Activated CD4-positive, alpha-beta memory T cell treated with anti-CD3 and anti-CD28 coated beads for 36 hours (primary cell): ENCODE measurements at regions not wholly inside any gene's neighbourhood (a gene's known extent, or its start where the extent isn't known, plus 50 kb on each side); places are given as distances from the start of the nearest gene placed in this dataset.

Experiments used
- CTCF ChIA-PET: fragments of 350-600 bp; sonication (Branson Sonifier 250); formaldehyde crosslinking; loops from one replicate; lab custom pipeline; 2021; ENCODE audit warnings: antibody characterized with exemption, inconsistent platforms; lab: Charles Lee
- POLR2A ChIA-PET: fragments of 350-600 bp; sonication (Branson Sonifier 250); formaldehyde crosslinking; loops from one replicate; lab custom pipeline; 2021; ENCODE audit warnings: antibody characterized with exemption; lab: Charles Lee
- DNase-seq: peaks from one replicate; pipeline ENCODE4 v3.0.0-alpha.2; 2020
- H3K27ac Mint-ChIP-seq: one replicate; pipeline ENCODE4 v1.8.0; 2021; ENCODE audit warnings: mixed read lengths
- H3K27me3 Mint-ChIP-seq: one replicate; pipeline ENCODE4 v1.8.0; 2021; ENCODE audit warnings: mixed read lengths
- H3K36me3 Mint-ChIP-seq: one replicate; pipeline ENCODE4 v1.8.0; 2021; ENCODE audit warnings: mixed read lengths
- H3K4me1 Mint-ChIP-seq: one replicate; pipeline ENCODE4 v1.8.0; 2021; ENCODE audit warnings: low read depth, mixed read lengths
- H3K4me3 Mint-ChIP-seq: one replicate; pipeline ENCODE4 v1.8.0; 2021; ENCODE audit warnings: mild to moderate bottlenecking, mixed read lengths
- H3K9me3 Mint-ChIP-seq: one replicate; pipeline ENCODE4 v1.8.0; 2021; ENCODE audit warnings: mixed read lengths
- intact Hi-C: fragments of 100-400 bp; cut with micrococcal nuclease; formaldehyde crosslinking; loops from one replicate; pipeline ENCODE4 v1.15.1; 2023

DNA sequence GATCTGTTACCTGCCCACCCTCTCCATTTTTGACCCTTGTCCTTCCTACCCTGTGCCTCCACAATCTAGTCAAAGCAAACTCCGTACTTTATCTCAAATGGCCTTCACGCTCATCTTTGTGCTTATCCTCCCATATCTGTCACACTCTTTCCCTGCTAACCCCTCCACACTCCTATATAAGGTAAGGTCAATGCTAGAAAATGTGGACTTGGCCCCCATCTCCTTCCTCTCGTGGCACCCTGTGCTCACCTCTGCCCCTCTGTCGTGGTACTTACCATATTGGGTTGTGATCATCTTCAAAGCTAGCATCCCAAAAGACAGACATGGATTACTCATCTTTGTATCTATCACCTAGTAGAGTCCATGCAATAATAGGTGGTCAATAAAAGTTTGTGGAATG lies 127.6 kb upstream of the FOXQ1 start:
- H3K4me3 Mint-ChIP-seq: no peak overlapping the region
- no peaks in the 10 kb centered on the region for H3K36me3 Mint-ChIP-seq
- H3K27ac Mint-ChIP-seq: no peak overlapping the region
- H3K27me3 Mint-ChIP-seq: peaks cover 10% of the 10 kb centered on the region
- intact Hi-C loops: no loop called here
- DNase-seq: no peak
- no peaks in the 10 kb centered on the region for H3K4me1 Mint-ChIP-seq
- ChIA-PET POLR2A (no interaction called here), CTCF (no interaction called here)
- no peaks in the 10 kb centered on the region for H3K9me3 Mint-ChIP-seq

- Mint-ChIP-seq H3K27ac (no peak overlapping the region), H3K27me3 (peaks cover 8% of the 10 kb centered on the region), H3K4me1 (no peaks in the 10 kb centered on the region), H3K36me3 (no peaks in the 10 kb centered on the region), H3K9me3 (no peaks in the 10 kb centered on the region), H3K4me3 (no peak overlapping the region)
- CTCF ChIA-PET: no interaction called here
- intact Hi-C loops: no loop called here
- POLR2A ChIA-PET: no interaction called here
- no peak for DNase-seq
Measured at GRCh38 chr6:1182722-1183521, 129.0 kb upstream of the FOXQ1 start.

DNA sequence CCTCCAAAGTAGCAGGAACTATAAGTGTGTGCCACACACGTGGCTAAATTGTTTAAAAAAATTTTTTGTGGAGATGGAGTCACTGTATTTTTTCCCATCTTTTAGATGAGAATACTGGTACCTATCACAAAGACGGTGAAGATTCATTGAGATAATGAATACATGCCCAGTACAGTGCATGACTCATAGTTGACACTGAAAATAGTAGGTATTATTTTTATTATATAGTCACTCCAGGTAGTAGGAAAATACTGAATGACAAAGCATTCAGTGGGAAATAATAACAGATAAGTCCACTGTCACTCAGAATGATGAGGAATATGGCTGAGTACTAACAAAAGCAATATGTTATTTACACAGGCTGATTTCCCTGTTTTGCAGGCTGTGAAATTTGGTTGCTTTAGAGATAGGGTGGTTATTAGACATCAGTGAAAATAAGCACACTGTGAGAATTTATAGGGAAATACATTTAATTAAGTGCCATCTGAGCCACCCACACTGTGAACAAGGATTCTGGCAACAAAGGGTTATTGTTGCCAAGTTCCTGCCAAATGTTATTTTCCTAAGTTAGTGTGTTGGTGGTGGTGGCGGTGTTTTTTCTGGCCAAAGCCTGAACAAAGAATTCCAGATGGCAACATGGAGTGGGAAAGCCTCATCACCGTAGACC lies 129.8 kb upstream of the FOXQ1 start:
- Mint-ChIP-seq H3K27me3 (peaks cover 12% of the 10 kb centered on the region), H3K4me1 (no peaks in the 10 kb centered on the region), H3K9me3 (no peaks in the 10 kb centered on the region), H3K36me3 (no peaks in the 10 kb centered on the region), H3K27ac (no peak overlapping the region), H3K4me3 (no peak overlapping the region)
- ChIA-PET CTCF (no interaction called here), POLR2A (no interaction called here)
- intact Hi-C loops: no loop called here
- no peak for DNase-seq

GRCh38 chr6:1179571-1180459 lies 132.1 kb upstream of the FOXQ1 start:
- peaks cover 19% of the 10 kb centered on the region for H3K27me3 Mint-ChIP-seq
- no peak overlapping the region for H3K4me3 Mint-ChIP-seq
- ChIA-PET POLR2A (no interaction called here), CTCF (no interaction called here)
- H3K4me1 Mint-ChIP-seq: no peaks in the 10 kb centered on the region
- intact Hi-C loops: no loop called here
- no peaks in the 10 kb centered on the region for H3K36me3 Mint-ChIP-seq
- no peak for DNase-seq
- H3K27ac Mint-ChIP-seq: no peak overlapping the region
- H3K9me3 Mint-ChIP-seq: no peaks in the 10 kb centered on the region

DNA sequence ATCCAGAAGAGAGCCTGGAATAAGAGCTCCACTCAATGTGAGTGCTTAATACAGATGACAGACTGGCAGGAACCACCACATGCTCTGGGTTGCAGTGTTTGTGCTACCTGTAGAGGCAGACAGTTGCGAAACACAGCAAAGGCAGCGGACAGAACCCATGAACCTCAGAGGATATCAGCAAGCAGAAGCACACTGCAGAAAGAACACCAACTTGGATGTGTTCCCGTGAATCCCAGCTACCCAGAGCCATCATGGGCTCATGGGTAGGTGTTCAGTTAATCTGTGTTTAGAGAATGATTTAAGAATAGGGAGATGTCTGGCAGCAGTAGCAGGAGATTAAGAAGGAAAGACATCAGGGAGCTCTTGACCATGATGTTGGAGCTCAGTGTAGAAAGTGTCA lies 133.3 kb upstream of the FOXQ1 start:
- Mint-ChIP-seq H3K27ac (no peak overlapping the region), H3K4me1 (no peaks in the 10 kb centered on the region), H3K4me3 (no peak overlapping the region), H3K36me3 (no peaks in the 10 kb centered on the region), H3K9me3 (peaks cover under 1% of the 10 kb centered on the region), H3K27me3 (peaks cover 22% of the 10 kb centered on the region)
- ChIA-PET CTCF (no interaction called here), POLR2A (no interaction called here)
- intact Hi-C loops: no loop called here
- DNase-seq: no peak

DNA sequence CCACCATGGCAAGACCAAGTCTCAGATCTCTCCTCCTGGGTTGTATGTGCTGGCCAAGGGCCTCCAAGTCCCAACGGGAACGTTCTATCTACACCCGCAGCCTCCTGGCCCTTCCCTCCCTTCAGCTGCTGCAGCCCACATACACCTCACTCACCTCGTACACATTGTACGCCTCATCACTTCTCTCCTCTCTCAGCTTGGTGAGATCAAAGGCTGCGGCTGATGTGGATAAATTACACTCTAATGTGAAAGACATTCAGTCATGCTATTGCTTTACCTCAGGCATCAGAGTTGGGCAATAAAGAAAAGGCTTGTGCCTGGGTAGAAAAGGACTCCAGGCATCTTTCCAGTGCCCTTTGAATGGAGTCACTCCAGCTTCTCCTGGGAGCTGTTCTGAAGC lies 135.3 kb upstream of the FOXQ1 start:
- POLR2A ChIA-PET: no interaction called here
- peaks cover 5% of the 10 kb centered on the region for H3K9me3 Mint-ChIP-seq
- no peak overlapping the region for H3K4me3 Mint-ChIP-seq
- no peak for DNase-seq
- peaks cover 19% of the 10 kb centered on the region for H3K27me3 Mint-ChIP-seq
- no peak overlapping the region for H3K27ac Mint-ChIP-seq
- H3K36me3 Mint-ChIP-seq: no peaks in the 10 kb centered on the region
- H3K4me1 Mint-ChIP-seq: no peaks in the 10 kb centered on the region
- CTCF ChIA-PET: no interaction called here
- intact Hi-C loops: no loop called here

DNA sequence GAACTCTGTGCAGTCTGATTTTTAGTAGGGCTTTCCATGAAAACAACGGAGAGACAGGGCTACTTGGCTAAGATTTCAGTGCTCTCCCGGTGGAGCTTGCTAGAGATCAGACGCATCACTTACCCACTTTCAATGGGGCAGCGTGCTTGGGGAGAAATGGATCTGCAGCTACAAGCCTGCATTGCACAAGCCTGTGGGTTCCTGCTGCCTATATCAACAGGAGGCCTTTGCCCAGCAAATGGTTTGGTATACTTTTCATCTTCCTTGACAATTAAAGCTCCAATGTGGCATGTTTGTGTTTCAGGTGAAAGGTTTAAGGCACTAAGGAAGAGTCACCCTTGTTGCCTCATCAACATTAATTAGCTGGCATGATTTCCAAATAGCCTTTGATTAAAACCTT lies 136.0 kb upstream of the FOXQ1 start:
- H3K27ac Mint-ChIP-seq: no peak overlapping the region
- ChIA-PET CTCF (no interaction called here), POLR2A (no interaction called here)
- intact Hi-C loops: no loop called here
- H3K27me3 Mint-ChIP-seq: peaks cover 16% of the 10 kb centered on the region
- DNase-seq: no peak
- no peaks in the 10 kb centered on the region for H3K36me3 Mint-ChIP-seq
- peaks cover 5% of the 10 kb centered on the region for H3K9me3 Mint-ChIP-seq
- no peaks in the 10 kb centered on the region for H3K4me1 Mint-ChIP-seq
- no peak overlapping the region for H3K4me3 Mint-ChIP-seq

- H3K36me3 Mint-ChIP-seq: no peaks in the 10 kb centered on the region
- no peak overlapping the region for H3K27ac Mint-ChIP-seq
- ChIA-PET CTCF (no interaction called here), POLR2A (no interaction called here)
- intact Hi-C loops: no loop called here
- no peak for DNase-seq
- peaks cover 4% of the 10 kb centered on the region for H3K27me3 Mint-ChIP-seq
- peaks cover 5% of the 10 kb centered on the region for H3K9me3 Mint-ChIP-seq
- no peak overlapping the region for H3K4me3 Mint-ChIP-seq
- no peaks in the 10 kb centered on the region for H3K4me1 Mint-ChIP-seq
Measured at GRCh38 chr6:1170794-1171193, 141.1 kb upstream of the FOXQ1 start.

DNA sequence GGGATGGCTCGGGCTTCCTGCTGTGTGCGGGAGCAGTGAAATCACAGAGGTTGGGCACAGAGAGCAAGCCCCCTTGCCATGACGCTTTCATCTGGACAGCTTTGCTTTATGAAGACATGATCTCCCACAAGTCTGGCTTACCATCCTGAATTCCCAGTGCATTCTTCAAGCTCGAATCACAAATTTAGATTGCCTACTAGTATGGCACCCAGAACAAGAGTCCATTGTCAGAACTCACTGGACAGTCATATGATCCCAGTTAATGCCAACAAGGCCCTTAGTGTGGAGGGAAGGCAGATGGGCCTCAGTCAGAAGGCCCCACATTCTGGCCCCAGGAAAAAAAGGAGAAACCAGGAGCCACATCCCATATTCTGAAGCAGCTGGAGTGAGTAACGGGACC lies 147.3 kb upstream of the FOXQ1 start:
- H3K4me1 Mint-ChIP-seq: no peaks in the 10 kb centered on the region
- ChIA-PET POLR2A (no interaction called here), CTCF (no interaction called here)
- H3K27me3 Mint-ChIP-seq: peaks cover 5% of the 10 kb centered on the region
- H3K4me3 Mint-ChIP-seq: no peak overlapping the region
- no peak overlapping the region for H3K27ac Mint-ChIP-seq
- intact Hi-C loops: no loop called here
- H3K9me3 Mint-ChIP-seq: no peaks in the 10 kb centered on the region
- no peaks in the 10 kb centered on the region for H3K36me3 Mint-ChIP-seq
- no peak for DNase-seq

GRCh38 chr6:1163501-1163900 lies 148.4 kb upstream of the FOXQ1 start:
- Mint-ChIP-seq H3K9me3 (no peaks in the 10 kb centered on the region), H3K27me3 (peaks cover 5% of the 10 kb centered on the region), H3K36me3 (no peaks in the 10 kb centered on the region), H3K4me1 (no peaks in the 10 kb centered on the region), H3K4me3 (no peak overlapping the region), H3K27ac (no peak overlapping the region)
- POLR2A ChIA-PET: no interaction called here
- no peak for DNase-seq
- intact Hi-C loops: no loop called here
- CTCF ChIA-PET: no interaction called here

DNA sequence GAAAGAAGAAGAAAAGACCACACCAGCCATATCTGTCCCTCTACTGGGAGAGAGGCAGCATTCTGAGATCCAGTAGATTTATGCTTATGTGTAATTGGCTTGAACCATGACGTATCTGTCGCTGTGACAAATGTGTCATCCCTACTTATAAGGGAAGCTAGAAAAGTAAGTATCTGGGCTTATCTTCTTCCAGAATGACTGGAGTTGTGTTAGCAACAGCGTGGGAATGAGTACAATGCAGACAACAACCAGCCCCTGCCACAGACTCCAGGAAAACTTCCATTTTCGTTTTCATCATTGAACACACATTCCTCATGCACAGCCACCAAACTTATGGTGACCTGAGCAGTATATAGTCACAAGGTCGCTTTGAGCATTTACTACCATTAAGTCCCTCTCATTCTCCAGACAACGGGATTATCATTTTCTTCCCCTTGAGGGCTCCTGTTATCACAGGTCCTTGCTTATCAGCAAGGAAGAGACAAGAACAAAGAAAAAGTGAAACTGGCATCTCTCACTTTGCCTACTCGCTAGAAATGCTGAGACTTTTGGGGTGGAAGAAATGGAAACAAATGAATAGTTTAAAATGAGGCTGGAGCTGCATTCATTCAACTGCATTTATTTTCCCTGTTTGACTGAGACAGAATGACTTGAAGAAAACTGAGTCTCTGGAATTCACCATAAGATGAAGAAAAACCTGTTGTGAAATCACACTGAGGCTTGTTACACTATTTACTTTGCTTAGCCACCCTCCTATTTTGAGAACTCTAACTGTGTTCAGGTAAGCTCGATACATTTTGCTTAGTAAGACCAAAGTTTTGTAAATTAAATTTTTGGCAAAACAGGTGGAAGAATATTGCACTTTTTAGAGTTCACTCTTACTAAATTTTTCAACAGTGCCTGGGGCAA lies 149.3 kb upstream of the FOXQ1 start:
- intact Hi-C loops: no loop called here
- Mint-ChIP-seq H3K9me3 (no peaks in the 10 kb centered on the region), H3K4me3 (no peak overlapping the region), H3K27ac (no peak overlapping the region), H3K4me1 (no peaks in the 10 kb centered on the region), H3K27me3 (peaks cover 5% of the 10 kb centered on the region), H3K36me3 (no peaks in the 10 kb centered on the region)
- CTCF ChIA-PET: interaction anchor here (0.6 kb wide), 1 partner anchor 652 kb away, joined by 4 read pairs; no protein-coding TSS in a partner anchor
- no peak for DNase-seq
- POLR2A ChIA-PET: no interaction called here
